B cell (primary cell): ENCODE measurements at regions not wholly inside any gene's neighbourhood (a gene's known extent, or its start where the extent isn't known, plus 50 kb on each side); places are given as distances from the start of the nearest gene placed in this dataset.

Experiments
- ATAC-seq: fragments of 200-7000 bp; cut with Tn5 transposase; one replicate; pipeline ENCODE4 v1.10.0; 2021; ENCODE audit warnings: low read depth, mild to moderate bottlenecking, moderate number of reproducible peaks, moderate library complexity
- CTCF ChIA-PET: fragments of 350-600 bp; sonication (Branson Sonifier 250); formaldehyde crosslinking; loops from one replicate; lab custom pipeline; 2021; ENCODE audit warnings: antibody characterized with exemption, inconsistent platforms; lab: Charles Lee
- POLR2A ChIA-PET: fragments of 350-600 bp; sonication (Branson Sonifier 250); formaldehyde crosslinking; loops from one replicate; lab custom pipeline; 2021; ENCODE audit warnings: antibody characterized with exemption; lab: Charles Lee
- DNase-seq: peaks from one replicate; pipeline ENCODE4 v3.0.0; 2013
- H2AFZ ChIP-seq: 2 replicates; pipeline ENCODE4 v1.6.1; 2012; ENCODE audit warnings: mild to moderate bottlenecking, low read depth, low read length; ENCODE audit not compliant: insufficient read depth, poor library complexity, severe bottlenecking
- H3K27ac ChIP-seq, 2 donors: 1 replicate in 1 of 2; 2 replicates in 1 of 2; pipeline ENCODE4 v1.5.1; 2012 to 2013; ENCODE audit warnings: low read length in 2 of 2, mild to moderate bottlenecking in 2 of 2, moderate library complexity in 1 of 2
- H3K27me3 ChIP-seq, 4 experiments: fragments of 200-600 bp in 1 of 4; sonication (generic) in 1 of 4; replicated peaks in 1 of 4; 1 replicate in 2 of 4; 2 replicates in 2 of 4; pipeline versions ENCODE4 v1.6.1 to v1.7.0; 2013 to 2016; ENCODE audit warnings: low read length in 3 of 4, mild to moderate bottlenecking in 2 of 4, mixed read lengths in 1 of 4, moderate library complexity in 1 of 4; ENCODE audit not compliant: insufficient read depth in 4 of 4, control insufficient read depth in 3 of 4; ENCODE audit errors: control extremely low read depth in 1 of 4
- H3K36me3 ChIP-seq, 2 experiments: replicated peaks in 1 of 2; 1 replicate in 1 of 2; 2 replicates in 1 of 2; pipeline versions ENCODE4 v1.6.1 to v1.7.1; 2013; ENCODE audit warnings: low read length in 1 of 2; ENCODE audit not compliant: insufficient read depth in 2 of 2, control insufficient read depth in 1 of 2; ENCODE audit errors: control extremely low read depth in 1 of 2, extremely low read depth in 1 of 2
- H3K4me1 ChIP-seq, 2 donors: fragments of 200-600 bp in 1 of 2; sonication (generic) in 1 of 2; 1 replicate in 1 of 2; 2 replicates in 1 of 2; pipeline versions ENCODE4 v1.5.1 to v1.6.1; 2013 to 2017; ENCODE audit warnings: low read length in 2 of 2; ENCODE audit not compliant: control insufficient read depth in 2 of 2, insufficient read depth in 2 of 2
- H3K4me2 ChIP-seq: replicated peaks from 2 replicates; pipeline ENCODE3; 2012; ENCODE audit warnings: mild to moderate bottlenecking, low read depth, low read length; ENCODE audit not compliant: poor library complexity, severe bottlenecking
- H3K4me3 ChIP-seq, 5 experiments: fragments of 200-600 bp in 1 of 5; sonication (generic) in 1 of 5; 1 replicate in 3 of 5; 2 replicates in 2 of 5; pipeline versions ENCODE4 v1.5.1 to v1.7.0; 2011 to 2016; ENCODE audit warnings: low read length in 4 of 5, mild to moderate bottlenecking in 4 of 5, low read depth in 2 of 5, control low read depth in 1 of 5, moderate library complexity in 1 of 5; ENCODE audit not compliant: insufficient read depth in 1 of 5; ENCODE audit errors: control extremely low read depth in 1 of 5, extremely low read depth in 1 of 5
- H3K79me2 ChIP-seq: fragments of 200-600 bp; sonication (generic); one replicate; pipeline ENCODE4 v1.6.0; 2016; ENCODE audit warnings: low read length; ENCODE audit not compliant: control insufficient read depth, insufficient read depth
- H3K9ac ChIP-seq: fragments of 200-600 bp; sonication (generic); 2 replicates; pipeline ENCODE4 v1.6.1; 2017; ENCODE audit warnings: mild to moderate bottlenecking, low read length, moderate library complexity
- H3K9me3 ChIP-seq, 3 donors: one replicate each; pipeline versions ENCODE4 v1.6.1 to v1.7.1; 2013; ENCODE audit warnings: low read length in 2 of 3; ENCODE audit not compliant: control insufficient read depth in 2 of 3, insufficient read depth in 1 of 3; ENCODE audit errors: control extremely low read depth in 1 of 3
- H4K20me1 ChIP-seq: 2 replicates; pipeline ENCODE4 v1.6.0; 2012; ENCODE audit warnings: mild to moderate bottlenecking, low read length; ENCODE audit not compliant: insufficient read depth, control insufficient read depth, poor library complexity, severe bottlenecking
- H3K27ac Mint-ChIP-seq: one replicate; pipeline ENCODE4 v1.8.0; 2021; ENCODE audit warnings: mixed read lengths
- H3K27me3 Mint-ChIP-seq: one replicate; pipeline ENCODE4 v1.8.0; 2021; ENCODE audit warnings: mixed read lengths
- H3K4me1 Mint-ChIP-seq: one replicate; pipeline ENCODE4 v1.8.0; 2021; ENCODE audit warnings: mixed read lengths
- H3K4me3 Mint-ChIP-seq: one replicate; pipeline ENCODE4 v1.8.0; 2021; ENCODE audit warnings: mixed read lengths
- H3K9me3 Mint-ChIP-seq: one replicate; pipeline ENCODE4 v1.8.0; 2022; ENCODE audit warnings: mixed read lengths; ENCODE audit not compliant: insufficient read depth
- EZH2 ChIP-seq: IDR thresholded peaks from 2 replicates; pipeline ENCODE4 v1.6.1; 2012; ENCODE audit warnings: borderline replicate concordance, low read depth, mild to moderate bottlenecking, moderate library complexity, low read length; ENCODE audit not compliant: insufficient read depth, poor library complexity, severe bottlenecking
- WGBS: methylation state at CpG from one replicate; pipeline ENCODE4 v1.1.5; 2013; ENCODE audit warnings: missing lambda C conversion rate; ENCODE audit not compliant: insufficient coverage; 5-methylcytosine and 5-hydroxymethylcytosine counted together
- intact Hi-C: fragments of 100-400 bp; cut with micrococcal nuclease; formaldehyde crosslinking; loops from one replicate; pipeline ENCODE4 v1.10.0; 2022
- TF ChIP-seq, protein P1 (sequence below): fragments of 200-600 bp; IDR thresholded peaks from one replicate; pipeline ENCODE4 v1.8.0; 2022; ENCODE audit warnings: antibody characterized with exemption, mild to moderate bottlenecking

DNA sequence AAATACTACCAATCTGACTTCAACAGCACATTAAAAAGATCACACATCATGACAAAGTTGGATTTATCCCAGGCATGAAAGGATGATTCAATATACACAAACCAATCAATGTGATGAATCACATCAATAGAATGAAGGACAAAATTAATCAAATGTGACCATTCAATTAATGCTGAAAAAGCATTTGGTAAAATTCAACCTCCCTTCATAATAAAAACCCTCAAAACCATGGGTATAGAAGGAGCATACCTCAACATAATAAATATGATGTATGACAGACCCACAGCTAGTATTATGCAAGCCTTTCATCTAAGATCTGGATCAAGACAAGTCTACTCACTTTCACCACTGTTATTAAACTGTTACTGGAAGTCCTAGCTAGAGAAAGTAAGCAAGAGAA lies 921.7 kb upstream of the RAG2 start:
- H3K27me3 ChIP-seq: no peaks in the 10 kb centered on the region
- no peak overlapping the region for H2AFZ ChIP-seq
- peaks cover 0 to 4% (median 3%) of the 10 kb centered on the region in 3 donors for H3K9me3 ChIP-seq
- no peak overlapping the region for H3K27ac ChIP-seq
- no peaks in the 10 kb centered on the region for H3K36me3 ChIP-seq
- CTCF ChIA-PET: no interaction called here
- no peak overlapping the region for H3K9ac ChIP-seq
- Mint-ChIP-seq H3K27me3 (no peaks in the 10 kb centered on the region), H3K4me3 (no peak overlapping the region), H3K9me3 (peaks cover 8% of the 10 kb centered on the region), H3K27ac (no peak overlapping the region), H3K4me1 (no peaks in the 10 kb centered on the region)
- DNase-seq: no peak
- no peaks in the 10 kb centered on the region for H4K20me1 ChIP-seq
- H3K4me3 ChIP-seq: no peak overlapping the region
- TF ChIP-seq EZH2: no peak
- TF ChIP-seq, protein P1, sequence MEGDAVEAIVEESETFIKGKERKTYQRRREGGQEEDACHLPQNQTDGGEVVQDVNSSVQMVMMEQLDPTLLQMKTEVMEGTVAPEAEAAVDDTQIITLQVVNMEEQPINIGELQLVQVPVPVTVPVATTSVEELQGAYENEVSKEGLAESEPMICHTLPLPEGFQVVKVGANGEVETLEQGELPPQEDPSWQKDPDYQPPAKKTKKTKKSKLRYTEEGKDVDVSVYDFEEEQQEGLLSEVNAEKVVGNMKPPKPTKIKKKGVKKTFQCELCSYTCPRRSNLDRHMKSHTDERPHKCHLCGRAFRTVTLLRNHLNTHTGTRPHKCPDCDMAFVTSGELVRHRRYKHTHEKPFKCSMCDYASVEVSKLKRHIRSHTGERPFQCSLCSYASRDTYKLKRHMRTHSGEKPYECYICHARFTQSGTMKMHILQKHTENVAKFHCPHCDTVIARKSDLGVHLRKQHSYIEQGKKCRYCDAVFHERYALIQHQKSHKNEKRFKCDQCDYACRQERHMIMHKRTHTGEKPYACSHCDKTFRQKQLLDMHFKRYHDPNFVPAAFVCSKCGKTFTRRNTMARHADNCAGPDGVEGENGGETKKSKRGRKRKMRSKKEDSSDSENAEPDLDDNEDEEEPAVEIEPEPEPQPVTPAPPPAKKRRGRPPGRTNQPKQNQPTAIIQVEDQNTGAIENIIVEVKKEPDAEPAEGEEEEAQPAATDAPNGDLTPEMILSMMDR: no peak
- no peaks in the 10 kb centered on the region for H3K4me1 ChIP-seq
- intact Hi-C loops: no loop called here
- H3K4me2 ChIP-seq: no peak overlapping the region
- POLR2A ChIA-PET: no interaction called here
- no peak for ATAC-seq
- H3K79me2 ChIP-seq: no peaks in the 10 kb centered on the region

DNA sequence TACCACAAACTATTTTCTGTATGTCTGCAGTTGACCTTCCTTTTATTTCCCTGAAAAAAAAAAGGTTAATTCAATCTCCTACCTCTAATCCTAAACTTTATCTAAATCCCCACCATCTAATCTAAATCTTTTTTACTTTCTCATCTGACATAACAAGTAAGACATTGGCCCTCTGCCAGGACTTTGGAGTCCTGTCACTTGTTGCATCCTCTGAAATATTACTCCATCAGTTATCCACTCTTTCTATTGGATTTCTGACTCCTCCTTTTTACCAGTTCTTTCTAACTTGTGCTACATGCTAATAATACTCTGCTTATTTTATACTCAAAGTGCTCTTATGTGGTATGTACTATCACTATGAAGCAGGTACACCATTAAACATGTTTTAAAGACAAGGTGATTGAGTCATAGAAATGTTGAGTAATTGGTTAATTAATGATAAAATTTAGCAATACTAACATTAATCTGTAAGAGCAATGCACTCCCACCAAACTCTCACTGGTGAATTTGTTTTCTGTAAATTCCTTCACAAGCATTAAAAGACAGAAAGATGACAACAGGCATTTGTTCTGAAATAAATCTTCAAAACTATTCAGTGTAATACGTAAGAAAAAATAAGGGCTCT lies 914.2 kb upstream of the RAG2 start:
- H3K27ac ChIP-seq: no peak overlapping the region
- ChIA-PET POLR2A (no interaction called here), CTCF (no interaction called here)
- no peak overlapping the region for H3K27ac Mint-ChIP-seq
- no peak overlapping the region for H2AFZ ChIP-seq
- peaks cover 2% of the 10 kb centered on the region for H3K9me3 Mint-ChIP-seq
- no peaks in the 10 kb centered on the region for H3K79me2 ChIP-seq
- intact Hi-C loops: no loop called here
- WGBS: no CpG with 5 or more reads among the region's 1 CpG
- no peaks in the 10 kb centered on the region for H3K27me3 ChIP-seq
- no peaks in the 10 kb centered on the region for H3K4me1 Mint-ChIP-seq
- TF ChIP-seq EZH2: no peak
- TF ChIP-seq, protein P1: no peak
- H4K20me1 ChIP-seq: no peaks in the 10 kb centered on the region
- H3K9ac ChIP-seq: no peak overlapping the region
- no peaks in the 10 kb centered on the region for H3K36me3 ChIP-seq
- no peaks in the 10 kb centered on the region for H3K4me1 ChIP-seq
- peaks cover 0 to 3% (median 3%) of the 10 kb centered on the region in 3 donors for H3K9me3 ChIP-seq
- DNase-seq (no peak), ATAC-seq (no peak)
- H3K4me3 ChIP-seq: no peak overlapping the region
- H3K4me3 Mint-ChIP-seq: no peak overlapping the region
- H3K27me3 Mint-ChIP-seq: no peaks in the 10 kb centered on the region
- no peak overlapping the region for H3K4me2 ChIP-seq
